GM21529 (cell line): ENCODE measurements at regions not wholly inside any gene's neighbourhood (a gene's known extent, or its start where the extent isn't known, plus 50 kb on each side); places are given as distances from the start of the nearest gene placed in this dataset.

Source experiments
- ATAC-seq: cut with Tn5 transposase; IDR thresholded peaks from one replicate; pipeline ENCODE4 v1.9.1; 2021; ENCODE audit not compliant: unreplicated experiment

- no peak for ATAC-seq
Measured at GRCh38 chr16:52597772-52598483, 51.0 kb upstream of the TOX3 start.

GRCh38 chr16:52597073-52597771, 50.3 kb upstream of the TOX3 start:
- ATAC-seq, result no peak
